Stimulated activated CD4-positive, alpha-beta T cell treated with anti-CD3 and anti-CD28 coated beads, Interleukin-4, amount 100 ng/mL, for 24 hours (primary cell): ENCODE measurements at regions not wholly inside any gene's neighbourhood (a gene's known extent, or its start where the extent isn't known, plus 50 kb on each side); places are given as distances from the start of the nearest gene placed in this dataset.
"Not testable (repeated sequence)": the region's sequence is repeated elsewhere in the genome, so short reads cannot be mapped to it uniquely, and the experiment has no call there.

Experiments
- DNase-seq: peaks from one replicate; pipeline ENCODE4 v3.0.0-alpha.2; 2020

- DNase-seq = no peak
Observed at GRCh38 chr14:106599209-106599608, 1072.8 kb downstream of the TMEM121 start.

GRCh38 chr14:106605548-106606448, 1079.4 kb downstream of the TMEM121 start:
- DNase-seq = peak; percentile 84

- DNase-seq = no peak
Observed at GRCh38 chr14:106606936-106607335, 1080.6 kb downstream of the TMEM121 start.

- DNase-seq = no peak
Observed at GRCh38 chr14:106610691-106611090, 1084.3 kb downstream of the TMEM121 start.

- DNase-seq = no peak
Observed at GRCh38 chr14:106613256-106613655, 1086.9 kb downstream of the TMEM121 start.

GRCh38 chr14:106618471-106618951, 1092.1 kb downstream of the TMEM121 start:
- peak; percentile 81 for DNase-seq

GRCh38 chr14:106619606-106620005, 1093.2 kb downstream of the TMEM121 start:
- DNase-seq = no peak

- DNase-seq = no peak
Observed at GRCh38 chr14:106620368-106620767, 1094.0 kb downstream of the TMEM121 start.

- peak; percentile 8 for DNase-seq
Observed at GRCh38 chr14:106622200-106622745, 1095.9 kb downstream of the TMEM121 start.

GRCh38 chr14:106625186-106625585, 1098.8 kb downstream of the TMEM121 start:
- DNase-seq = no peak

GRCh38 chr14:106626469-106626868, 1100.1 kb downstream of the TMEM121 start:
- not testable (repeated sequence) for DNase-seq

- peak; percentile 62 for DNase-seq
Observed at GRCh38 chr14:106626942-106627588, 1100.7 kb downstream of the TMEM121 start.

GRCh38 chr14:106631879-106632278, 1105.5 kb downstream of the TMEM121 start:
- no peak for DNase-seq

- no peak for DNase-seq
Observed at GRCh38 chr14:106633721-106634120, 1107.3 kb downstream of the TMEM121 start.

- DNase-seq = no peak
Observed at GRCh38 chr14:106635569-106635968, 1109.2 kb downstream of the TMEM121 start.

- DNase-seq = peak; percentile 20
Observed at GRCh38 chr14:106638786-106639452, 1112.5 kb downstream of the TMEM121 start.

- no peak for DNase-seq
Observed at GRCh38 chr14:106642090-106642489, 1115.7 kb downstream of the TMEM121 start.

- DNase-seq = not testable (repeated sequence)
Observed at GRCh38 chr14:106642971-106643370, 1116.6 kb downstream of the TMEM121 start.

- not testable (repeated sequence) for DNase-seq
Observed at GRCh38 chr14:106648874-106649273, 1122.5 kb downstream of the TMEM121 start.

- no peak for DNase-seq
Observed at GRCh38 chr14:106651016-106651415, 1124.6 kb downstream of the TMEM121 start.

- DNase-seq = no peak
Observed at GRCh38 chr14:106652494-106652893, 1126.1 kb downstream of the TMEM121 start.

- DNase-seq = peak; percentile 68
Observed at GRCh38 chr14:106657460-106657859, 1131.1 kb downstream of the TMEM121 start.
